Body of pancreas (tissue), 4 donors: ENCODE measurements at regions not wholly inside any gene's neighbourhood (a gene's known extent, or its start where the extent isn't known, plus 50 kb on each side); places are given as distances from the start of the nearest gene placed in this dataset.

Experiments used
- POLR2A ChIP-seq, 3 donors: fragments of 450-650 bp; IDR thresholded peaks; one replicate each; pipeline ENCODE4 v1.6.1; 2016; ENCODE audit warnings: antibody characterized with exemption in 3 of 3, mild to moderate bottlenecking in 2 of 3
- TF ChIP-seq, protein P1 (sequence below), 7 experiments: fragments of 450-650 bp in 4 of 7; fragments of 200-600 bp in 3 of 7; sonication (generic) in 3 of 7; IDR thresholded peaks; one replicate each; pipeline ENCODE4 v1.5.1; 2016 to 2019; ENCODE audit warnings: antibody characterized with exemption in 7 of 7

DNA sequence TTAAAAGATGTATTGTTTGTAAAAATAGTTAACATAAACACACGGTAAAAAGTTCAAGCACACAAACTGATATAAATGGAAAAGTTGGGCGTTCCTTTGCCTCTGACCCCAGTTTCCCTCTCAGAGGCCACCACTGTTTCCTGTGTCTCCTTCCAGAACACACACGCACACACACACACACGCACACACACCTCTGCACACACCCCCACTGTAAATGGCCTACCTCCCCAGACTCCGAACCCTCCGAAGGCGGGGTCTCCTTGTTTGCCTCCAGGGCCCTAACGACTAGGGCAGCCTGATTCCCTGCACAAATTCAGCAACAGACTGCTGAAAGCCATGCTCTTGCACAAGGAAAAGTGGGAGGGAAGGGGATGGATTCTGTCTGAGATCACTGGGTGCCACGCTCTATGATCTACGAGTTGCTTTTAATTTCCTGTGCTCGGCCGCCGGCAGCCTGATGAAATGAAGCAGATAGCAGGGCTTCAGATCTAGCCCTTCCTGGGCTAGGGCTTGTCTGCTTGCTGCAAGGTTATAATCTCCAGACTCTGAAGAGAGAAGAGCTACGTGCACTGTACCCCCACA lies 184.0 kb upstream of the IL12B start:
- TF ChIP-seq, protein P1, sequence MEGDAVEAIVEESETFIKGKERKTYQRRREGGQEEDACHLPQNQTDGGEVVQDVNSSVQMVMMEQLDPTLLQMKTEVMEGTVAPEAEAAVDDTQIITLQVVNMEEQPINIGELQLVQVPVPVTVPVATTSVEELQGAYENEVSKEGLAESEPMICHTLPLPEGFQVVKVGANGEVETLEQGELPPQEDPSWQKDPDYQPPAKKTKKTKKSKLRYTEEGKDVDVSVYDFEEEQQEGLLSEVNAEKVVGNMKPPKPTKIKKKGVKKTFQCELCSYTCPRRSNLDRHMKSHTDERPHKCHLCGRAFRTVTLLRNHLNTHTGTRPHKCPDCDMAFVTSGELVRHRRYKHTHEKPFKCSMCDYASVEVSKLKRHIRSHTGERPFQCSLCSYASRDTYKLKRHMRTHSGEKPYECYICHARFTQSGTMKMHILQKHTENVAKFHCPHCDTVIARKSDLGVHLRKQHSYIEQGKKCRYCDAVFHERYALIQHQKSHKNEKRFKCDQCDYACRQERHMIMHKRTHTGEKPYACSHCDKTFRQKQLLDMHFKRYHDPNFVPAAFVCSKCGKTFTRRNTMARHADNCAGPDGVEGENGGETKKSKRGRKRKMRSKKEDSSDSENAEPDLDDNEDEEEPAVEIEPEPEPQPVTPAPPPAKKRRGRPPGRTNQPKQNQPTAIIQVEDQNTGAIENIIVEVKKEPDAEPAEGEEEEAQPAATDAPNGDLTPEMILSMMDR (IDR thresholded peaks at IDR 0.05), result no peak
- no peak for TF ChIP-seq POLR2A (IDR thresholded peaks at IDR 0.05)
